ENCODE measurements at regions not wholly inside any gene's neighbourhood (a gene's known extent, or its start where the extent isn't known, plus 50 kb on each side); places are given as distances from the start of the nearest gene placed in this dataset.
"Not testable (repeated sequence)": the region's sequence is repeated elsewhere in the genome, so short reads cannot be mapped to it uniquely, and the experiment has no call there.

DNA sequence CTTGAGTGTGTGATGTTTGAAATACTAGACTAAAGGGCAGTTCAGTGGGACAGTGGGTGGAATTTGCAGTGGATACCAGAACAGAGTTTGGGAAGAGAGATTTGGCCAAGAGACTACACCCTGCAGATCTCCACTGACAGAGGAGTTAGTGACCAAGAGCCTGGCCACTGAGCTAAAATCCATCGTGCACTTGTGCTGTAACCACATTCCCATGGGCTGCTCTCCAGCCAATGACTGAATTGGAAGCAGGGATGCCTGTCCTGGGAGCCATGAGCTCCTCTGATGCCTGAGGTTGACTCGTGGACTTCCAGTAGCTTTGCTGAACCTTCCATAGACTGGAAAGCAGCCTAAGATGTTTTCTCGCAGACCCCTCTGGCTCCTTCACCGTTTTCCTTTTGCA is 296.1 kb downstream of the TRIML1 start:
- H3K4me2 ChIP-seq (ENCODE audit: extremely low read depth, insufficient read depth, low read length) = no peak overlapping the region
- no peaks in the 10 kb centered on the region for H3K27me3 ChIP-seq (ENCODE audit: control insufficient read depth, insufficient read depth, low read length)
- no peaks in the 10 kb centered on the region for H4K20me1 ChIP-seq (ENCODE audit: control insufficient read depth, extremely low read depth, insufficient read depth, low read length)
- DNase-seq (ENCODE audit: low read depth in 2 of 2) = no peak
- H3K79me2 ChIP-seq (ENCODE audit: control insufficient read depth, insufficient read depth, low read length) = no peaks in the 10 kb centered on the region
- no peaks in the 10 kb centered on the region for H3K4me1 ChIP-seq (ENCODE audit: control insufficient read depth, extremely low read depth, insufficient read depth, low read length)
- no peak for TF ChIP-seq EZH2 (IDR thresholded peaks at IDR 0.05; ENCODE audit: low read length, missing control alignments)
- TF ChIP-seq CTCF (conservative IDR thresholded peaks at IDR 0.05 in 1 of 2, IDR thresholded peaks at IDR 0.05 in 1 of 2; ENCODE audit: low read depth in 1 of 2, low read length in 2 of 2) = no peak
- H3K4me3 ChIP-seq (replicated peaks in 1 of 4; ENCODE audit: control extremely low read depth in 1 of 4, insufficient read depth in 1 of 4, low read depth in 3 of 4, low read length in 4 of 4) = no peak overlapping the region
- no peaks in the 10 kb centered on the region for H3K36me3 ChIP-seq (ENCODE audit: control insufficient read depth, insufficient read depth, low read length)
- H3K9me3 ChIP-seq (ENCODE audit: control insufficient read depth, insufficient read depth, low read depth, low read length) = no peaks in the 10 kb centered on the region
- no peak overlapping the region for H3K27ac ChIP-seq (ENCODE audit: insufficient read depth, low read length)
- no peak overlapping the region for H2AFZ ChIP-seq (ENCODE audit: low read length)
- H3K9ac ChIP-seq (ENCODE audit: insufficient read depth, low read length) = no peak overlapping the region

DNA sequence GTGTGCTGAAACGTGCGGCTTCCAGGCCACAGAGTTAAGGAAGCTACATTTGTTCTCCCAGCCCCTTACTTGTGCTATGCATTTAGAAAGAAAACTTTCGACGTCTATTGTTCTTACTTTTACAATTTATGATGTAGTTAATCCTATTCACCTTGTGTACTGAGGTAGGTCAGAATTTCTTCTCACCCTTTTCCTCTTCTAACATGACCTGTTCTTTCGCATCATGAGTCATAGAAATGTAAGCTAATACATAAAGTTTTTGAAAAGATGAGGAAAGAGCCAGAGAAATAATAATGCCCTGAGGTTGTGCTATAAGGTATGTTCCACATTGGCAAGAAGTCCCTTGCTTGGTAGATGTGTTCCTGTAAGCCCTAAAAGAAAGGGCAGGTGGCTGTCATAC is 298.3 kb downstream of the TRIML1 start:
- no peaks in the 10 kb centered on the region for H3K9me3 ChIP-seq (ENCODE audit: control insufficient read depth, insufficient read depth, low read depth, low read length)
- no peaks in the 10 kb centered on the region for H3K79me2 ChIP-seq (ENCODE audit: control insufficient read depth, insufficient read depth, low read length)
- H4K20me1 ChIP-seq (ENCODE audit: control insufficient read depth, extremely low read depth, insufficient read depth, low read length) = no peaks in the 10 kb centered on the region
- no peak overlapping the region for H3K4me3 ChIP-seq (replicated peaks in 1 of 4; ENCODE audit: control extremely low read depth in 1 of 4, insufficient read depth in 1 of 4, low read depth in 3 of 4, low read length in 4 of 4)
- H3K36me3 ChIP-seq (ENCODE audit: control insufficient read depth, insufficient read depth, low read length) = no peaks in the 10 kb centered on the region
- no peaks in the 10 kb centered on the region for H3K27me3 ChIP-seq (ENCODE audit: control insufficient read depth, insufficient read depth, low read length)
- no peak for DNase-seq (ENCODE audit: low read depth in 2 of 2)
- no peak overlapping the region for H3K9ac ChIP-seq (ENCODE audit: insufficient read depth, low read length)
- no peak overlapping the region for H3K4me2 ChIP-seq (ENCODE audit: extremely low read depth, insufficient read depth, low read length)
- H3K27ac ChIP-seq (ENCODE audit: insufficient read depth, low read length) = no peak overlapping the region
- no peaks in the 10 kb centered on the region for H3K4me1 ChIP-seq (ENCODE audit: control insufficient read depth, extremely low read depth, insufficient read depth, low read length)
- H2AFZ ChIP-seq (ENCODE audit: low read length) = no peak overlapping the region
- TF ChIP-seq EZH2 (IDR thresholded peaks at IDR 0.05; ENCODE audit: low read length, missing control alignments) = no peak
- TF ChIP-seq CTCF (conservative IDR thresholded peaks at IDR 0.05 in 1 of 2, IDR thresholded peaks at IDR 0.05 in 1 of 2; ENCODE audit: low read depth in 1 of 2, low read length in 2 of 2) = no peak

DNA sequence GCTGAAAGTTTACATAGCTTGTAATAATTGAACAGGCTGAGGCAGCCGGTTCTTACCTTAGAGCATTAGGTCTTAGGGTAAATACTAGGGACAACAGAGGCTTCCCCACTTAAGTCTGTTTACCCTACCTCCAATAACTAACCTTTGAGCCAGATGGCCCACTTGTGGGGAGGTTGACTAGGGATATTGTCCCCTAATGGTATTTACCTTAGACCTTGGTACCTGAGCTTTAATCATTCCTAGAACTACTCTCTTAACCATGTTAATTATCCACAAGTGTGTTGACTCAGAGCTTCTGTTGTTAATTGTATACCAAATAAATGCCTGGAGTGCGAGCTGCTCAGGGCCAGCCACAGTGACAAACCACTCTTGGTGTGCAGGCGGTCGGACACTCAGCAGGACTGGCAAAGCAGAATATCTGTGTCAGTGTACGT is 299.2 kb downstream of the TRIML1 start:
- H3K9me3 ChIP-seq (ENCODE audit: control insufficient read depth, insufficient read depth, low read depth, low read length); H3K9ac ChIP-seq (ENCODE audit: insufficient read depth, low read length); H3K79me2 ChIP-seq (ENCODE audit: control insufficient read depth, insufficient read depth, low read length); H4K20me1 ChIP-seq (ENCODE audit: control insufficient read depth, extremely low read depth, insufficient read depth, low read length); H3K27me3 ChIP-seq (ENCODE audit: control insufficient read depth, insufficient read depth, low read length); H3K4me3 ChIP-seq (replicated peaks in 1 of 4; ENCODE audit: control extremely low read depth in 1 of 4, insufficient read depth in 1 of 4, low read depth in 3 of 4, low read length in 4 of 4); H2AFZ ChIP-seq (ENCODE audit: low read length); H3K4me1 ChIP-seq (ENCODE audit: control insufficient read depth, extremely low read depth, insufficient read depth, low read length); H3K27ac ChIP-seq (ENCODE audit: insufficient read depth, low read length); H3K4me2 ChIP-seq (ENCODE audit: extremely low read depth, insufficient read depth, low read length); H3K36me3 ChIP-seq (ENCODE audit: control insufficient read depth, insufficient read depth, low read length); DNase-seq (ENCODE audit: low read depth in 2 of 2): not testable (repeated sequence)

All from fibroblast of lung (primary cell).